ENCODE measurements at regions not wholly inside any gene's neighbourhood (a gene's known extent, or its start where the extent isn't known, plus 50 kb on each side); places are given as distances from the start of the nearest gene placed in this dataset.

- TF ChIP-seq CTCF (IDR thresholded peaks at IDR 0.05; ENCODE audit: poor library complexity), result no peak
- no peak for TF ChIP-seq EZH2phosphoT487 (IDR thresholded peaks at IDR 0.05; ENCODE audit: low read depth, severe bottlenecking, unreplicated experiment)
- no peak for TF ChIP-seq EZH2 (IDR thresholded peaks at IDR 0.05; ENCODE audit: borderline replicate concordance)
These were observed 129.8 kb downstream of the TBX5 start for GRCh38 chr12:114275932-114276785.

Data from hepatocyte (in vitro differentiated cells).